ENCODE measurements at regions not wholly inside any gene's neighbourhood (a gene's known extent, or its start where the extent isn't known, plus 50 kb on each side); places are given as distances from the start of the nearest gene placed in this dataset.
A peak's percentile ranks its signal among the peaks of the same experiment; 100 is the strongest.
"Not testable (repeated sequence)": the region's sequence is repeated elsewhere in the genome, so short reads cannot be mapped to it uniquely, and the experiment has no call there.

DNA sequence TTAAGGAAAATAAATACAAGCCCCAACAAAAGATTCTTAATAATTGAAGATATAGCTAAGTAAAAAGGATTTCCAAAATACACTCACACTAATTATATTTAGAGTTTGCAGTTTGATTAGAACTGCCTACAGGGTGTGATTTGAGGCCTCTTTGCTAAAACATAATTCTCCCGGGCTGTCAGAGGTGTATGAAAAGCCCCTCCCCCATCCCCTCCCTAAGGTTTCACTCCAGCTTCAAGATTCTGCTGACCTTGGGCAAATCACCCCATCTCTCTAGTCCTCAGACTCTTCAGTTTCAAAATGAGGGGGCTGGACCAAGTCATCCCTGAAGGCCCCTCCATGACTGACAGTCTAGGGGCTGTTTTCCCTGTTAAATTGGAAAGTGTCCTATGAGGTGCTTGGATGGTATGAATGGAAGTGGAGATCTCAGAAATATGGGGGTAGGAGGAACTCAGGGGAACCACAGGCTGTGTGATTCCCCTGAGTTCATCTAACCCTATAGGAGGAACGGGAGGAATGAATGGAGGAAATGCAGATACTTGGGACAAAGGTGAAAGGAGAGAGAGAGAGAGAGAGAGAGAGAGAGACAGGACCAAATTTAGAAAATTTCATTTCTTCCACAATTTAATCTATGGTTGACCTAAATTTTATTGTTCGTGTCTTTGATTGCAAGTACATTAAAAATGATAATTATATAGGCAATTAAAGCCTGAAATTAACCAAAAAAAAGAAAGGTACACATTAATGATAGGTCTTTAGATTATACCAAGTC, 107.5 kb downstream of the SPP2 start:
- DNase-seq (ENCODE audit: low spot score) = no peak

DNA sequence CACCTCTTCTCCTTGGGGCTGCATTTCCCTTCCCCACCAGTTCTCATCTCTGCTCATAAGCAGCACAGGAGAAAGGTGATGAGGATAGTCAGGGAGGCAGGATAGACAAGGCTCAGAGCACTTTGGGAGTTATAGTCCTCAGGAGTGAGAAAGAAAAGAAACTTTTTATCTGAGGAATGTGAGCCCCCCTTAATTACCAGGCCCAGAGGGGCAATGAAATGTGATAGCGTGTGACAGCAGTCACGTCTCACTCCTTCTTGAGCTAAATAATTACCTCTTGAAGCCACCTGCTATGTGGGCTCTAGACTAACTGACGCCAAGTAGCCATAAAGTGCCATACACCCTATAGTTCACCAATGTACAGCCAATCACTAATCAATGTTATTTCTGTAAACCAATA, 105.8 kb downstream of the SPP2 start:
- DNase-seq (ENCODE audit: low spot score) = no peak

DNA sequence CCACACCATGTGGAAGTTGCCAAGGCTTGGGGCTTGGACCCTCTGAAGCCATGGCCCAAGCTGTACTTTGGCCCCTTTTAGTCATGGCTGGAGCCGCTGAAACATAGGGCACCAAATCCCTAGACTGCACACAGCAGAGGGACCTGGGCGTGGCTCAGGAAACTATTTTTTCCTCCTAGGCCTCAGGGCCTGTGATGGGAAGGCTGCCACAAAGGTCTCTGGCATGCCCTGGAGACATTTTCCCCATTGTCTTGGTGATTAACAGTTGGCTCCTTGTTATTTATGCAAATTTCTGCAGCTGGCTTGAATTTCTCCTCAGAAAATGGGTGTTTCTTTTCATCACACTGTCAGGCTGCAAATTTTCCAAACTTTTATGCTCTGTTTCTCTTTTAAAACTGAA, 102.3 kb downstream of the SPP2 start:
- DNase-seq (ENCODE audit: low spot score) = not testable (repeated sequence)

DNA sequence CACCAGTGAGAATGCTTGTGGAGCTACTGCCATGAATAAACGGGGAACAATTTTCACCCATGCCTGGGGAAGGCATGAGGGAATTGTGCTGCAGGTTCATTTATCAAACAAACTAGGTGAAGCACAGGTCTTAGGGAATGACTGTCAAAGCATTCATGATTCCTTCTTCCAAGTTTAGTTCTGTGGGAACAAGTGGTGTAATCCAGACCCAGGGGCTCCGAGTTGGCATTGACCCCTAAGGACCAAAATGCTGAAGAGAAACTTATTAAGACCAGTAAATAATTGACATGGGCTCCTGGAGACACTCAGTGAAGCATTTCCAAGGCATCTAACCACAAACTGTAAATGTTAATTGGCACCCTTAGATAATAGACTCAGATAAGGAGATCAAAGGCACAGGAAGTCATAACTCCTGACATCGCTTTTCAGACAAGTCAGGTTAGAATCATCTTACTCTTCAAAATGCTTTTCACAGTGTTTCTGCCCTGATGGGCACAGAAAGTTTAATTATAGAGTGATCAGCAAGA, 96.9 kb downstream of the SPP2 start:
- DNase-seq (ENCODE audit: low spot score) = no peak

DNA sequence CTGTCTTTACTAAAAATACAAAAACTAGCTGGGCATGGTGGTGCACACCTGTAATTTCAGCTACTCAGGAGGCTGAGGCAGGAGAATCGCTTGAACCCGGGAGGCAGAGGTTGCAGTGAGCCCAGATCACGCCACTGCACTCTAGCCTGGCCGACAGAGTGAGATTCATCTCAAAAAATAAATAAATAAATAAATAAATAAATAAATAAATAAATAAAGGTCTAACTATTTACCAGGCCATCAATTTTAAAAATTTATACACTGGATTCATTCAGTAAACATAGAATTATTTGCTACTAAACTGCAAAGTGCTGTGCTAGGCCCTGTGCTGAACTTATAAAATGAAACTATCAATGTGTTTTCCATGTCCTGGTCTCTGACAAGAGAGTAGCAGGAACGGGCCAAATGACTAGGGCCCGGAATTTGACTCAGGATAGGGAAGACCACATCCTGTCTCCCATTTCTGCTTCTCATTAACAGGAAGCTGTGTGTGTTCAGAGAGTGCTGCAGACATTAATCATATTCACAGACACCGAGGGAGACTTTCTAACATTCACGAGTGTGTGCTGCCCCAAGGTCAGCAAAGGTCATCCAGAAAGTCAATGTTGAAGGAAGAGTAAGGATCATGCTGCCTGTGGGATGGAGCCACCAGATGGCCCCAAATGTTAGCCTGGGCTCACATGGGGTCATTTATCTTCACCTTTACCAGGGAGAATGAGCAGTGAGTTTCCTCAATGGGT, 95.8 kb downstream of the SPP2 start:
- no peak for DNase-seq (ENCODE audit: low spot score)

DNA sequence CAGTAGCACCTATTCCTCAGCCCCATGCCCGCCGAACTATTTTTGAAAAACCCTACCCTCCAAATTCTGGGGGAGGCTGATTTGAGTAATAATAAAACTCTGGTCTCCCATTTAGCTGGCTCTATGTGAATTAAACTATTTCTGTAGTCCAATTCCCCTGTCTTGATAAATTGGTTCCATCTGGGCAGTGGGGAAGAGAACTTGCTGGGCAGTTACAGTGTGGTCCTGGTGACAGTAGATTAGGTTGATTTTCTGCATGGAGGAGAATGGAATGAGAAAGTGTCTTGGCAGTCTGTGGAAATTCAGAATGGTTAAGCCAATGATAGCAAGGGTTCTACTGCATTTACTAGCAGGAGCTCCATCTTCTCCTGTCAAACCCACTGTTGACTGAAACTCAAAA, 95.0 kb downstream of the SPP2 start:
- no peak for DNase-seq (ENCODE audit: low spot score)

DNA sequence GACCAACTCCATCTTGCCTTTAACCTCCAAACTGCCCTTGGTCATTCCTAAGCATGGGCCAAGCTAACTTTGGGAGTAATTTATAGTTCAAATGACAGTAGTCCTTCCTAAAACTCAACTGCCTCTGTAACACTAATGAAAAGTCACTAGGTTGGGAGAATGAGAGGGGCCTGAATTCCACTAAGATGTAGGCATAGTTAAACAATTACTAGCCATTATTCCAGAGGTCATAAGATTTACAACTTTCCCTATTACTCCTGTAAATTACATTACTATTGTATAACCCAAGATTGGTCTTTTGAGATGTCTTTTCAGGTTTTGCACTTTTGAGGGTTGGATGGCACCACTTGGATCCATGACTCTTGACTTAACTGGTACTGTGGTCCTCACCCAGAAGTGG, 94.6 kb downstream of the SPP2 start:
- DNase-seq (ENCODE audit: low spot score) = no peak

DNA sequence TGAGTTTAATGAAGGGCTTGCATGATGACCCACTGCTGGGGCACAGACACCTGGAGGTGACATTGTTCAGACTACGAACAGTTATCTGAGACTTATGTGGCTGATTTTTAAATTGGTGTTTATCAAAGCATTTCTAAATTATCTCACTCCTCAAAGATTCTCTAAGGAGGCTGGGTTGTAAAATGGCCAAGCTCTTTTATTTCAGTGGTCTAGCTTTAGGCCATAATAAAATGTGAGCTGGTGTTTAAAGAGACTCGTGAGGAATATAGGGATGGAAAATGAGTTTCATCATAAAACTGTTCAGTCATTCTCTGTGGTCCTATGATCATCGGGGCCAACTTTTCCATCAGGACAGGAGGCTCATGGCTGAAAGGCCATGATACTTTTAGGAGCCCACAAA, 93.4 kb downstream of the SPP2 start:
- no peak for DNase-seq (ENCODE audit: low spot score)

DNA sequence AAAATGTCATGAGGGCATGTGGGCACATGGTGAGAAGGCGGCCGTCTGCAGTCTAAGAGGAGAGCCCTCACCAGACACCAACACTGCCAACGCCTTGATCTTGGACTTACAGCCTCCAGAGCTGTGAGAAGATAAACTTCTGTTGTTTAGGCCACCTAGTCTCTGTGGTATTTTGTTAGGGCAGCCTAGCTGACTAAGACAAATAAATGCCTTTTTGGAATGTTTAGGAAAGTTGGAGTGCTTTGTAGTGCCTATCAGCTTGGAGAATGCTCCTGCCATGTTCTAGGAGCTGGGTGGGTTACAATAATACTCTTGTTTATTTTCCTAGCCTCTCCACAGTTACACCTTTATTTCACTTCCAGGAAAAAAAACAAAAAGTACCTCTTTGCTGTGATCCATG, 92.0 kb downstream of the SPP2 start:
- DNase-seq (ENCODE audit: low spot score) = no peak

DNA sequence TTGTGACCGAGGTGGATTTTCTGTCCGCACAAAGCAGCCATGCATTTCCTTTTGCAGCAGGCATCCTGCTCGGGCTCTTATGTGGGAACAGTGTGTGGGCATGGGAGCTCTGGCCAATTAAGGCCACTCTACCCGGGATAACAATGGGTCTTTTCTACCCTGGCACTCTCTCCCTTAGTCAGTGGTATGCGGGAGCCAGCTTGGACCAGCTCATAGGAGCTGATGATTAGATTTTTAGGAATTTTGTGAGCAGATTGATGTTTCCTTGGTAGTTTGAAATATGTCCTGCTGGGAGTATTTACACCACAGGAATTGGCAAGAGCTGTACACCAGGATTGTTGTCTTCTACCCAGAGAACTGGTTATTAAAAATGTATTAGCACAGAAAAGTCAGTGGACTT, 89.3 kb downstream of the SPP2 start:
- DNase-seq (ENCODE audit: low spot score) = no peak

DNA sequence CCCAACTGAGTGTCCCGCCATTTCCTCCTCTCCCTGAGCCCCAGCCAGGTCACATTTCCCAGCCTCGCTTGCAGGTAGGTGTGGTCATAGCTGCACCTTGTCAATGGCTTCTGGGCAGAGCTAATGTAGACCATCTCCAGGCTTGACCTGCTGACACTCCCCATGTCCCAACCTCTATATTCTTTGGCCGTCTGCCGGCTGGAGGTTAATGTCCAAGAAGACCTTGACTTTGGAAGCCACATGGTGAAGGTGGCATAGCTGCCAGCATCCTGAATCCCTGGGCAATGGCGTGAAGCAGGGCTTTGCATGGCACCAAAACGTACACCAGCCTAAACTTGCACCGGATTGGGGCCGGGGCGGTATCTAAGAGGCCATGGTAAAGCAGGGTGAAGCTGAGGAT, 88.3 kb downstream of the SPP2 start:
- DNase-seq (ENCODE audit: low spot score) = no peak

DNA sequence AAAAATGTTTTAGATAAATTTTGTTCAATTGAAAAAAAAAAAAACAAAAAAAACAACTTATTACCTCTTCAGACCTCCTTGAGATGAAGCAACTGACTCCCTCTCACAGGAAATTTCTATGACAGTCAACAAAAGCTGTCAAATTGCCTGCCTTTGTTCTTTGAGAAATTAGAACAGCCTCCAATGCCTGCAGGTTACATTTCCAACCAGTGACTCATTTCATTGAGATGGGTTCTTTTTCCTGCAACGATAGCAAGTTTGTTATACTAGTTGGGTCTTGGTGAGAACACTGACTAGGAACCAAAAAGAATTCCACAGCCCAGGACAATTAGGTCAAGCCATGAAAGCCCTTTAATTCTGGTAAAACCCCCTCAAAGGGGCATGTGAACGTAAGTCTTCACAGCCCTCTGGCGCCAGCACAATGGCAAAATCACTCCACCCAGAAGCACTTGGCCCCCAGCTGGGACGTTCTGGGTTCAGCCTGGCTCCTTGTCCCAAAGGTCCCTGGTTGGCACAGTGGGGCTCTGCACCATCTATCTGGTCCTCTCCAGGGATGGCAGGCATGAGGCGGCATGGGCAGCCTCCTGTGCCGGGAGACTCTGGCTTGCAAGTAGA, 87.0 kb downstream of the SPP2 start:
- DNase-seq (ENCODE audit: low spot score) = no peak

DNA sequence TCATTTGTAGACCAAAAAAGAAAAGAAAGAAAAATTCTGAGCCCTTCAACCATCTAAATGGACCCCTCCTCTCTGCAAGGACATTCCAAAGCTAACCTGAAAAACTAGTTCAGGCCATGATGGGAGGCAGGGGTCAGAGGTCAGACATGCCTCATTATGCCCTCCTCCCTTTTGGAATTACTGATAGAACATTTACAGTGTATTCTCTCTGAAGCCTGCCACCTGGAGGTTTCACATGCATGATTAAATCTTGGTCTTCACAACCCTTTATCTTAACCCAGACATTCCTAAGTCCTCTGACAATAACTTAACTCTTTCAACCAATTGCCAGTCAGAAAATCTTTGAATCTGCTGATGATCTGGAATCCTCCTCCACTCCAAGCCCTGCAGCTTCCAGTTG, 86.0 kb downstream of the SPP2 start:
- no peak for DNase-seq (ENCODE audit: low spot score)

DNA sequence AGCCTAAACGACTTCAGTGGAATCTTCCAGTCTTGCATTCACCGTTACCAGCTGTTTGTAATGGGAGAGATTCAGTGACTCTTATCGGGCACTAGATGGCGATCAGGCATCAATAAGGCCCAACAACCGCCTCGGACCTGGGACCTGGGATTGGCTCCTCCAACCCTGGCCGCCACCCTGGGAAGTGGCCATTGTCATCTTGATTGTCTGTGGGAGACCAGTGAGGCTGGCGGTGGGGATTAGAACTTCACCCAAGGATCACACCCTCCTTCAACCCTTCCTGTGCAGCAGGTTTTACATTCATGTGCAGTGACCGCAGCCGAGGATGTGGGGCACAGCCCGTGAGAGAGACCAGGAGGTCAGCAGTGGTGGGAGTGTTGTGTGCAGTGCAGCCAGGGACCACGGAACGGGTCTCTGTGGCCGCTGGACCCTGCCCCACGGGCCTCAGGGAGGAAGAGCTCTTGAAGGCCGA, 85.3 kb downstream of the SPP2 start:
- DNase-seq (ENCODE audit: low spot score) = peak; percentile 62

DNA sequence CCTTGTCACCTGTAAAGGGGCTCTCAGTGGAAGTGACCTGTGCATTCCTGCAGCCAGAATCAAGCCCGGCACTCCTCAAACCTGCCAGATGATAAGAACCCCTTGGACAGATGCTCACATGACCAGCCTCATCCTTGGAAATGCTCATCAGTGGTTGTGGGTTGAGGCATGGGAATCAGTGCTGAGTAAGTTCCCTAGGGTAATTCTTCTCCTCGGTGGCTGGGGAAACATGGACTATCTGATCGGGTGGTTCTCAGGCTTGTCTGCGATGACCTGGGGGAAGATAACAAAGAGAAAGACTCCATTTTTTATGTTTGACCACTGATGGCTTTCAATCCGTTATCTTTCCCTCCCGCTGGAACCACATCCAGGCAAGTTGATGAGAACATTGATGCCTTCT, 84.0 kb downstream of the SPP2 start:
- no peak for DNase-seq (ENCODE audit: low spot score)

DNA sequence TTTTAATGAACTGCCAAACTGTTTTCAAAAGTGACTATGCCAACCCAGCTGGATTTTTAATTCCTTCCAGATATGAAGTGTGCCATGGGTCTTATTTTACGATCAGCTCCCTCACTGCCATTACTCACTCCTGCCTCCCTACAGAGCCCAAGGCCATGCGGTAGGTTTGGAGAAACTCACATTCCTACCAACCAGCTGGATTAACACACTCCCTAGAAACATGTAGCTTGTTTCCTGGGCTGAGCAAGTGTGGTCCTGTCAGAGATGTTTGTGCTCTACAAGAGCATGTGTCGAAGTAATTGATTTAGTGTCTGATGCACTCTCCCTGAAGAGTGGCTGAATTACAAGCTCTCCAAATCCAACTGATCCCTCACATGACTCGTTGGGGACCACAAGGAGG, 82.5 kb downstream of the SPP2 start:
- DNase-seq (ENCODE audit: low spot score) = no peak

DNA sequence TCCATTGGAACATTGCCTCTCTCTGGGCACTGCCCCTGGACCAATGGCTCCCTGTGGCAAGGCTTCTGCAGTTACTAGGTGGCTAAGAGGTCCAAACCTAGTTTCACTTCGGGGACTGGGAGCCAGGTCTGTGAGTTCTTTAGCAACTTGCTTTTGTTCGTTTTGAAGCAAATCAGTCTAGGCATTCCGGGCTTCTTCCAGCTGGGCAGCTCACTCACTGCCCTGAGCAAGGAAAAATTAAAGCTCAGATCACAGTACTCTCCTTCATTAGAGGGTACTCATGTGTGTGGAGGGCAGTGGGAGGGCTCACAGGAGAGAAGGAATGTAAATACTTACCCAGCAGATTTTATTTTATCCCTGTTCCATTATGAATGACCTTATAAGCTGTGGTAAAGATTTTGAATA, 80.3 kb downstream of the SPP2 start:
- no peak for DNase-seq (ENCODE audit: low spot score)

DNA sequence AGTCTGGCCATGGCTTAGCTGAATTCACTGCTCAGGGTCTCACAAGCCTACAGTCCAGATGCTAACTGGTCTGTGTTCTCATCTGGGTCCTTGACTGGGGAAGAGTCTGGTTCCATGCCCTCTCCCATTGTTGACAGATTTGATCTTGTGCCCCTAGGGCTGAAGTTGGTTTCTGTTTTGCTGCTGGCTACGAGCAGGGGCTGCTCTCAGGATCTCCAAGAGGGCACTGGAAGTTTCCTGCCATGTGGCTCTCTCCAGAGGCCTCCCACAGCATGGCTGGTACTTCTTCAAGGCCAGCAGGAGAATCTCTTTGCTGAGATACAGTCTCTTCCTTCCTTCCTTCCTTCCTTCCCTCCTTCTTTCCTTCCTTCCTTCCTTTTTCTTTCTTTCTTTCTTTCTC, 78.1 kb downstream of the SPP2 start:
- no peak for DNase-seq (ENCODE audit: low spot score)

All from ureter (tissue), 1 donor.